Activated CD4-positive, alpha-beta T cell treated with anti-CD3 and anti-CD28 coated beads for 36 hours (primary cell): ENCODE measurements at regions not wholly inside any gene's neighbourhood (a gene's known extent, or its start where the extent isn't known, plus 50 kb on each side); places are given as distances from the start of the nearest gene placed in this dataset.

ENCODE experiments used
- ATAC-seq: fragments of 200-7000 bp; cut with Tn5 transposase; one replicate; pipeline ENCODE4 v1.10.0; 2021; ENCODE audit warnings: mild to moderate bottlenecking, moderate library complexity
- CTCF ChIA-PET: fragments of 350-600 bp; sonication (Branson Sonifier 250); formaldehyde crosslinking; loops from one replicate; lab custom pipeline; 2021; ENCODE audit warnings: antibody characterized with exemption; lab: Charles Lee
- POLR2A ChIA-PET: fragments of 350-600 bp; sonication (Branson Sonifier 250); formaldehyde crosslinking; loops from one replicate; lab custom pipeline; 2021; ENCODE audit warnings: antibody characterized with exemption, inconsistent platforms; lab: Charles Lee
- DNase-seq: peaks from one replicate; pipeline ENCODE4 v3.0.0-alpha.2; 2020
- H3K27ac Mint-ChIP-seq: one replicate; pipeline ENCODE4 v1.8.0; 2021; ENCODE audit warnings: mixed read lengths
- H3K27me3 Mint-ChIP-seq: one replicate; pipeline ENCODE4 v1.8.0; 2021; ENCODE audit warnings: mixed read lengths
- H3K36me3 Mint-ChIP-seq: one replicate; pipeline ENCODE4 v1.8.0; 2021; ENCODE audit warnings: low read depth, mixed read lengths
- H3K4me1 Mint-ChIP-seq: one replicate; pipeline ENCODE4 v1.8.0; 2021; ENCODE audit warnings: mixed read lengths
- H3K4me3 Mint-ChIP-seq: one replicate; pipeline ENCODE4 v1.8.0; 2021; ENCODE audit warnings: mild to moderate bottlenecking, moderate library complexity, mixed read lengths
- H3K9me3 Mint-ChIP-seq: one replicate; pipeline ENCODE4 v1.8.0; 2021; ENCODE audit warnings: low read depth, mixed read lengths
- intact Hi-C, 2 experiments: fragments of 100-400 bp; cut with DNase I in 1 of 2; cut with micrococcal nuclease in 1 of 2; formaldehyde crosslinking; loops; one replicate each; pipeline versions ENCODE4 v1.14.2 to v1.15.1; 2022 to 2024; cut with DNase I, micrococcal nuclease

DNA sequence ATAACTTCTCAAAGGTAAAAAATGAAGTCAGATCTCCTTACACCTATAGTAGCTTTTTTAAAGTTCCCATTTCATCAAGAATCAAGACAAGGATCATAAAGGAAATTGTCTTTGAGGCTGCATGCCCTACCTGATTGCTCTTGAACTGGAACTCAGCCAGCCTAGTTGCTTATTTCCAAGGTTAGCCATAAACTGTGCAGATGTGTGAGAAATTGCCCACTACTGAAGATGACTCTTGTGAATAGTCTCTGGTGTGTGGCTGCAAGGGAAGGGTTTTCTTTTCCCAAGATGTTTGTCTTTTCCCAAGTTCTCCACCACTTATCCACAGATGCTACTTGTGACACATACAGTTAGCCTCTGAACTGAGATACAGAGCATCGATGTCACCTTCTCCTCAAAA lies 81.7 kb upstream of the DUSP10 start:
- H3K4me3 Mint-ChIP-seq = no peak overlapping the region
- ChIA-PET POLR2A (interaction anchor here (0.8 kb wide), 1 partner anchor 22 kb away, joined by 3 read pairs; no protein-coding TSS in a partner anchor), CTCF (interaction anchor here (0.8 kb wide), 1 partner anchor 14 kb away, joined by 3 read pairs; no protein-coding TSS in a partner anchor)
- H3K27ac Mint-ChIP-seq = no peak overlapping the region
- no peaks in the 10 kb centered on the region for H3K36me3 Mint-ChIP-seq
- ATAC-seq (no peak), DNase-seq (no peak)
- no peaks in the 10 kb centered on the region for H3K9me3 Mint-ChIP-seq
- peaks cover 3% of the 10 kb centered on the region for H3K27me3 Mint-ChIP-seq
- H3K4me1 Mint-ChIP-seq = peaks cover 51% of the 10 kb centered on the region
- intact Hi-C loops = no loop called here

DNA sequence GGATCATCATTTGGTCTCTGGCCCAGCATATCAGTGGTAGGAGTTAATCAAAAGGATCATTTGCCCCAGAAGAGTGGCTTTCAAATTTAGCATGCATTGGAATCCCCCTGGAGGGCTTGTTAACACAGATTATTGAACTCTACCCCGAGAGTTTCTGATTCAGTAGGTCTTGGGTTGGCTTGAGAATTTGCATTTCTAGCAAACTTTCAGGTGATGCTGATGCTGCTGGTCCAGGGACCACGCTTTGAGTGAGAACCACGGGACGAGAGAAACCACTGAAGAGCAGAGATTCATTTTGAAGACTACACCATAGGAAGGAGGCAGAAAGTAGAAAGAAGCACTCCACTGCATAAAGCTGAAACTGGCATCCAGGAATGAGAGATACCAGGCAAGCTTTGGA lies 81.3 kb upstream of the DUSP10 start:
- H3K4me3 Mint-ChIP-seq = no peak overlapping the region
- no peaks in the 10 kb centered on the region for H3K36me3 Mint-ChIP-seq
- H3K4me1 Mint-ChIP-seq = peaks cover 48% of the 10 kb centered on the region
- intact Hi-C loops = no loop called here
- H3K9me3 Mint-ChIP-seq = no peaks in the 10 kb centered on the region
- ChIA-PET CTCF (no interaction called here), POLR2A (no interaction called here)
- ATAC-seq = peak; percentile 13
- no peak for DNase-seq
- H3K27ac Mint-ChIP-seq = no peak overlapping the region
- peaks cover 3% of the 10 kb centered on the region for H3K27me3 Mint-ChIP-seq

DNA sequence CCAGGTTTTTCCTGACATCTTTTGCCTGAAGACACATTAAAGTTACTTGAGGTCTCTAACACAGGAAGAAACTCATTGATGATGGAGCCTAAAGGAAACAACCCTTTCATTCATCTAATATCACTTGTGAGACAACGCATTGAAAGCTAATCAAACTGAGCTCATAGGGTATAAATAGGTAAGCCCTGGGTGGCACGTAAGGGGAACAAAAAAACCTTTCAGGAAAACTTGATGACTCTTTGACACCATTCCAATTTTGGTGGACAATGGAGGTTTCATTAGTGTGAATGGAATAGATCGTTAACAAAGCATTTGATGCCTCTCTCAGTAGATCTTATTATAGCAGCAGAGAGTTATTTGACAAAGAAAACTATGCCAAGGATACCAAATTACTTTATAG lies 80.7 kb upstream of the DUSP10 start:
- DNase-seq (no peak), ATAC-seq (no peak)
- Mint-ChIP-seq H3K27me3 (peaks cover 3% of the 10 kb centered on the region), H3K9me3 (no peaks in the 10 kb centered on the region), H3K4me1 (peaks cover 42% of the 10 kb centered on the region), H3K27ac (no peak overlapping the region), H3K4me3 (no peak overlapping the region), H3K36me3 (no peaks in the 10 kb centered on the region)
- ChIA-PET CTCF (no interaction called here), POLR2A (no interaction called here)
- intact Hi-C loops = no loop called here

DNA sequence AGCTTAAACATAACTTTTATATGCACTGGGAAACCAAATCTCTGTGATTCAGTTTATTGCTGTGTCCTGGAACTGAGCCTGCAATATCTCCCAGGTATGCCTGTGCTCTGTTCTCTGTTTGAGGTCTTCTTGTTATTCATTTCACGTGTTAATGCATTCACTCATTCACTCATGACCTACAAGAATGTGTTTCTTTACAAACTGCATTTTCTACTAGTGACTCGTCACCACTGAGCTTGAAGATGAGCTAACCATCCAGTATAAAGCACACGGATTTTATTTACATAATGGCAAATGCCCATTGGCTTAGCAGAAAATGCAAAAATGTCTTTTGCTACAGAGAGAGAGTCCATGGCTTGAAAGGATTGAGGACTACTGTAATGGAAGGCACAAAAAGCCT lies 75.0 kb upstream of the DUSP10 start:
- peak; percentile 39 for ATAC-seq
- POLR2A ChIA-PET = no interaction called here

DNA sequence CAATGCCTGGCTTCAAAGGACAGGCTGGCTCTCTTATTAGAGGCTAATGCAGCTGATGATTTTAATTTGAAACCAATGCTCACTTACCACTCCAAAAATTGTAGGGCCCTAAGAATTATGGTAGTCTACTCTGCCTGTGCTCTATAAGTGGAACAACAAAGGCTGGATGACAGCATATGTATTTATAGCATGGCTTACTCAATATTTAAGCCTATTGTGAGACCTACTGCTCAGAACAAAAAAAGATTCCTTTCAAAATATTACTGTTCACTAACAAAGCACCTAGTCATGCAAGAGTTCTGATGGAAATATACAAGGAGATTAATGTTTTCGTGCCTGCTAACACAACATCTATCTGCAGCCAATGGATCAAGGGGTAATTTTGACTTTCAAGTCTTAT lies 73.8 kb upstream of the DUSP10 start:
- ChIA-PET POLR2A (no interaction called here), CTCF (interaction anchor here (0.9 to 1.2 kb wide), 2 partner anchors 13 to 14 kb away, joined by 3 read pairs; no protein-coding TSS in a partner anchor)
- Mint-ChIP-seq H3K4me1 (peaks cover 4% of the 10 kb centered on the region), H3K36me3 (no peaks in the 10 kb centered on the region), H3K27ac (no peak overlapping the region), H3K9me3 (no peaks in the 10 kb centered on the region), H3K4me3 (no peak overlapping the region), H3K27me3 (no peaks in the 10 kb centered on the region)
- ATAC-seq (no peak), DNase-seq (no peak)
- intact Hi-C loops = no loop called here

More for the DNA sequence above, 75.0 kb upstream of the DUSP10 start:
- no peak for DNase-seq
- no peaks in the 10 kb centered on the region for H3K27me3 Mint-ChIP-seq
- no peaks in the 10 kb centered on the region for H3K36me3 Mint-ChIP-seq
- intact Hi-C loops = no loop called here
- no peaks in the 10 kb centered on the region for H3K4me1 Mint-ChIP-seq
- H3K4me3 Mint-ChIP-seq = no peak overlapping the region
- CTCF ChIA-PET = interaction anchor here (0.5 kb wide), 1 partner anchor 712 kb away, joined by 7 read pairs; no protein-coding TSS in a partner anchor
- no peak overlapping the region for H3K27ac Mint-ChIP-seq
- H3K9me3 Mint-ChIP-seq = no peaks in the 10 kb centered on the region

DNA sequence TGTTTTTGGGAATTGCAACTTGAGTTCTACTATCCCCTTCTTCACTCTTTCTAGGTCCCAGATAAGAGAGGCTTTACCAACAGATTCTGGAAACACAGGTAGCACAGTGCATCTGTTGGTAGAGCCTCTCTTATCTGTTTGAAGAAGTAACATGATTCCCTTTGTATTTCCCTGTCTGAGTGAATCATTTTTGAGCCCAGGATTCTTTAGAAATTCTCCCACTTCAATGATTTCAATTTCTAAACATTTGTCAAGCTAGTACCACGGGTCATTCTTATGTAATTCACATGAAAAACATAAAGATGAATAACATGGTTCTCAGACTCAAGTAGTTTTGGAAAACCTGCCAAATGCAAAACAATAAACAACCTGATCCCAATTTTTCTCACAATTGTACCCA lies 72.0 kb upstream of the DUSP10 start:
- ChIA-PET CTCF (interaction anchor here (0.5 to 1.1 kb wide), 2 partner anchors 15 to 56 kb away, joined by 3 read pairs; no protein-coding TSS in a partner anchor), POLR2A (no interaction called here)
- Mint-ChIP-seq H3K27me3 (no peaks in the 10 kb centered on the region), H3K4me1 (peaks cover 21% of the 10 kb centered on the region), H3K9me3 (no peaks in the 10 kb centered on the region), H3K4me3 (no peak overlapping the region), H3K27ac (no peak overlapping the region), H3K36me3 (no peaks in the 10 kb centered on the region)
- intact Hi-C loops = no loop called here
- ATAC-seq = no peak
- no peak for DNase-seq

DNA sequence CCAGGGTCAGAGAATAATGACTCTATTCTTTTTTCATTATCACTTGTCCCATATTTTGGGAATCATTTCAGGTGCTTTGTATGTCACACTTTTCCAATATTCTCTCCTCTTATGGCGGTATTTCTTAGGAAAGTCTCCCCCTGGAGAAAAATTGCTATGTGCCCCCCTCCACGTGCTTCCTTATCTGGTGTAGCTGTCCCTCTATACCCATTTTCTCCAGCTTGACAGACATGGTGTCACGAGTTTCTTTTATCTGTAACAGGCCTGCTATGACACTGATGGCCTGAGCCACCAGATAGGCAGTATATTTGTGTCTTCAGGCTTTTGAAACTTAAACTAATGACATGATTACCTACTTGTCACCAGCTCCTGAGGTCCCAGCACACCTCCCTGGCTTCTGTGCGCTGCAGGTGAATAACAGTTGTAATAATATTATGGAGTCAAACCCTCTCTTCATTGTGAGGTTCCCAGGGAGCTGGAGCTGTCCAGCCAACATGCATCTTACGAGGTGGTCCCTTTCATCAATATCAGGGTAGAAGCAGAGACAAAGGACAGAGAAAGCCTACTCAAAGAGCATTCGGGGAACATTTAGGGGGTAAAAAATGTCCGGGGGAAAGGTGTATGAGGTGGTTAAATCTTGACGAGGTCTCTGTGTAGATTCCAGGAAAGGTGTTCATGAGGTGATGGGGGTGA lies 71.2 kb upstream of the DUSP10 start:
- intact Hi-C loops = no loop called here
- Mint-ChIP-seq H3K36me3 (no peaks in the 10 kb centered on the region), H3K4me1 (peaks cover 26% of the 10 kb centered on the region), H3K27me3 (no peaks in the 10 kb centered on the region), H3K9me3 (no peaks in the 10 kb centered on the region), H3K4me3 (no peak overlapping the region), H3K27ac (no peak overlapping the region)
- ATAC-seq = no peak
- ChIA-PET POLR2A (no interaction called here), CTCF (interaction anchor here (0.6 to 1.1 kb wide), 2 partner anchors 16 to 378 kb away, joined by 3 read pairs; no protein-coding TSS in a partner anchor)
- DNase-seq = no peak

DNA sequence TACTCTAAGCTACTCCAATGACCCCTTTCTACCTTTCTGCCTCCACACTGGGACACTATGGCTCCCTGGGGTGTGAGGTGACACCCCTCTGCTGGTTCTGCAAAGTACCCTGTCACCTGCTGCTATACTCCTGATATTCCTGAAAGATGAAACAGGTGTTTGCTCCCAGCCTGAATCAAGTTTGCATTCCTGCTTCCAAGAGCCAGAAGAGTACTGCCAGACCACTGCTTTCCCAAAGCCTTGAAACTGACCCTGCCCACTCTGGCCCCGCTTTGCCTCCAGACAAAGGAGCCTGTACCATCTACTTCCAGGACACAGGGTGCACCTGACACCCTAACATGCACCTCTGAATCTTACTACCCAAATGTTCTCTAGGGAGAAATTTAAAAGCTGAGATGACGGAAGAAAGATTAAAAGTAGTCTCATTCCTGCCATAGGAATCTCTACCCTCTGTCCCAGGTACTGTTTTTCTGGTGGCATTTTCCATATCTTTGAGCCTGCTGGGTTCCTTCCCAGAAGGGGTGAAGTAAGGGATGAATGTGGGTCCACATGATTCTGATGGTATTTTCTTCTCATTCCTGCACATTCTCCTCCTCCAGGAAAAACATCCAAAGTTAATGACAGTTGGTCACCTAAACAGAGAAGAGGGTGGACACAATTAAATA lies 70.3 kb upstream of the DUSP10 start:
- no peaks in the 10 kb centered on the region for H3K36me3 Mint-ChIP-seq
- ATAC-seq (no peak), DNase-seq (no peak)
- H3K27ac Mint-ChIP-seq = no peak overlapping the region
- CTCF ChIA-PET = interaction anchor here (1.3 kb wide), 1 partner anchor 9 kb away, joined by 3 read pairs; no protein-coding TSS in a partner anchor
- H3K27me3 Mint-ChIP-seq = no peaks in the 10 kb centered on the region
- intact Hi-C loops = no loop called here
- H3K9me3 Mint-ChIP-seq = no peaks in the 10 kb centered on the region
- peaks cover 28% of the 10 kb centered on the region for H3K4me1 Mint-ChIP-seq
- no peak overlapping the region for H3K4me3 Mint-ChIP-seq
- POLR2A ChIA-PET = interaction anchor here (0.6 kb wide), 1 partner anchor 374 kb away, joined by 3 read pairs; no protein-coding TSS in a partner anchor

DNA sequence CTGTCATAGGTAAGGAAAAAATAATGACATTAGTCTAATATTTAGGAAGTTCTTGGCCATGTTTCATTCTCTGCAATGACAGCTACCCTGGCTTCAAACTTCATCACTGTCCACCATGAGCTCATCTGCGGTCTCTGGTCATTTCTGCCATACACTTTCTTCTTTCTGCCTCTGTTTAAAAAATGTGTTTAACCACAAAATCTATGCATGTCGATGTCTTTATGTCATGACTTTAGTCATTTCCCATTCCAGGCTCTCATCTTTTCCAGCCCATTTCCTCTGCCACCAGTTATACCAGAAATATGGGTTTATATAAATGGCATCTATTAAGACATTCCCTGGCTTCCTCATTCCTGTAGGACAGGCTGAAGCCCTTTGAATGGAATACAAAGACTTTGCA lies 68.5 kb upstream of the DUSP10 start:
- ATAC-seq (peak; percentile 45), DNase-seq (no peak)
- H3K4me1 Mint-ChIP-seq = peaks cover 28% of the 10 kb centered on the region
- H3K9me3 Mint-ChIP-seq = no peaks in the 10 kb centered on the region
- ChIA-PET POLR2A (no interaction called here), CTCF (interaction anchor here (1.3 kb wide), 1 partner anchor 14 kb away, joined by 3 read pairs; no protein-coding TSS in a partner anchor)
- H3K36me3 Mint-ChIP-seq = no peaks in the 10 kb centered on the region
- no peak overlapping the region for H3K4me3 Mint-ChIP-seq
- peak overlapping the region; percentile 68 for H3K27ac Mint-ChIP-seq
- intact Hi-C loops = no loop called here
- no peaks in the 10 kb centered on the region for H3K27me3 Mint-ChIP-seq

DNA sequence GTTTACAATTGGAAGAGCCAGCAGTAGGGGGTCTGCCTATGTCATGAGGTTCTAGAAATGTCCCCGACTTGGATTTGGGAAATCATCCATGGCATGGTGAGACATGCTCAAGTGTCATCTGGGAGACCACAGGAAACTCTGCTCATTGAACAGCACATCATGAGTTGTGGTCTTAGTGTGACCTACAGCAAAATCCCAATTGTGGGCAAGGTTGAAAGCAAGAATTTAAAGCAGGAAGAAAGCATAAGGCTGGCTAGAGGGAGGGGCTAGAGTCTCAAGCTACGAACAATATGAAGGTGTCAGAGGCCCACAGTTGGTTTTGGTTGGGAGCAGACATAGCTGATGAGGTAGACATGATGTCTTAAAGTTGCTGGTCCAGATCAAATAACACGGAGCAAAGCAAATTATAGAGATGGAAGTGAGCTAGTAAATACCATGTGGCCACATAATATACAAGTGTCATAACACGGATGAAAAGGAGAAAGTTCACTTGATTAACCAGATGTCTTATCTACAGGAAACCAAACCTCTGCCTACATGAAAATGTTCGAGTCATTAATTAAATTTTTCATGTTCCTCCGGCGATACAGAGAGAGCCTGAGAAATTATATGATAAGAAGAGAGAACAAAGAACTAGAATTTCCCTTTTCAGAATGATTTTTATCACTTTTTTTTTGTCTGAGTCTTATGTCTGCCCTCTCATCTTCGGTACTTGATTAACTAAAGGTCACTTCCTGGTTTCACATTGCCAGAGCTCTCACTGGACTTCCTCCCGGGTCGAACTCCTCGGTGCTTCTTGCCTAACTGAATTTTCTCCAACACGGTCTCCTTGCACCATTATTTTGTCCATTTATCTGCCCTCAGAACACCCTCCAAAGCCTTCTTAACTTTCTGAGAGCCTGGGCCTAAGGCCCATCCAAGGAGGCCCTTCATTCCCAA lies 67.5 kb upstream of the DUSP10 start:
- DNase-seq = no peak
- peak; percentile 58 for ATAC-seq
- Mint-ChIP-seq H3K4me3 (no peak overlapping the region), H3K4me1 (peaks cover 34% of the 10 kb centered on the region), H3K36me3 (no peaks in the 10 kb centered on the region), H3K9me3 (no peaks in the 10 kb centered on the region), H3K27ac (peak overlapping the region; percentile 59), H3K27me3 (no peaks in the 10 kb centered on the region)
- ChIA-PET CTCF (interaction anchor here (0.8 to 1.3 kb wide), 4 partner anchors 9 to 32 kb away, joined by 3 to 4 read pairs (median 3); no protein-coding TSS in a partner anchor), POLR2A (no interaction called here)
- intact Hi-C loops = loop anchor here in 1 of 2 experiments (2.0 kb wide), 1 partner anchor 19 kb away; no protein-coding TSS in a partner anchor

DNA sequence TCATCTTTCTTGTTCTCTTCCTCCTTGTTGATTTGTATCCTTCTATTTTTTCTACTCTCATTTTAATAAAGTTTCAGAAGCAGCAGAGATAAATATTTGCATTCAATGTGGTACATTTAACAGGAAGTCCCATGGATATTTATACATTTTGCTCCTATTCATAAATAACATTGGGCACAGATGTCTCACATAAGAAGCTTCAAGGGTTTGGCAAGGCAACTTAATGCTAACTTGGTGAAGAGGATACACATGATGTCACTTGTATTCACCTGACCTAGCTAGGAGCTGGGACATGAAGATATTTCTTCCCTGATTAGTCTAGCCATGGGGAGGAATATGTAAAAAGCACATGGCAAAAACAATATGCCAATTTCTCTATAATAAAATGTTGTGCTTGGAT lies 65.1 kb upstream of the DUSP10 start:
- H3K9me3 Mint-ChIP-seq = no peaks in the 10 kb centered on the region
- no peak for DNase-seq
- ChIA-PET POLR2A (no interaction called here), CTCF (interaction anchor here (0.5 kb wide), 1 partner anchor 187 kb away, joined by 4 read pairs; no protein-coding TSS in a partner anchor)
- ATAC-seq = no peak
- intact Hi-C loops = no loop called here
- no peaks in the 10 kb centered on the region for H3K36me3 Mint-ChIP-seq
- H3K4me3 Mint-ChIP-seq = no peak overlapping the region
- no peaks in the 10 kb centered on the region for H3K27me3 Mint-ChIP-seq
- H3K4me1 Mint-ChIP-seq = peaks cover 41% of the 10 kb centered on the region
- no peak overlapping the region for H3K27ac Mint-ChIP-seq
